ENCODE measurements at regions not wholly inside any gene's neighbourhood (a gene's known extent, or its start where the extent isn't known, plus 50 kb on each side); places are given as distances from the start of the nearest gene placed in this dataset.
"Not testable (repeated sequence)": the region's sequence is repeated elsewhere in the genome, so short reads cannot be mapped to it uniquely, and the experiment has no call there.

- ChIA-PET CTCF (no interaction called here), POLR2A (no interaction called here)
- H3K4me3 ChIP-seq (ENCODE audit: low read depth, low read length) = no peak overlapping the region
- TF ChIP-seq CTCF (IDR thresholded peaks at IDR 0.05; ENCODE audit: insufficient read depth, low read length, missing control alignments) = no peak
- DNase-seq (ENCODE audit: low read depth, low spot score) = no peak
These were observed 908.3 kb upstream of the TMEFF2 start for GRCh38 chr2:193103064-193103463.

DNA sequence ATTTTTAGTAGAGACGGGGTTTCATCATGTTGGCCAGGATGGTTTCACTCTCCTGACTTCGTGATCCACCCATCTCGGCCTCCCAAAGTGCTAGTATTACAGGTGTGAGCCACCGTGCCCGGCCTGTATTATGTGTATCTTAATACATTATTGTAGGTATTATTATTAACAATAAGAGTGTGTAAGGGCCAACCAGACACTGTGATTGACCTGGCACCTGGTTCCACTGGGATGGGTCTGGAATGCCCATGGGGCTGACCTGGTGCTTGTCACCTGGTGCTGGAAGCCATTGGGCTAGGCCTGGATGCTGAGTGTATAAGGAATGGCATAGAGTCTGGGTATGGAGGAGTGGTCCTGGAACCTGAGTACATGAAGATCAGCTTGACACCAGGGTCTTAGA, 906.9 kb upstream of the TMEFF2 start:
- POLR2A ChIA-PET = no interaction called here
- TF ChIP-seq CTCF (IDR thresholded peaks at IDR 0.05; ENCODE audit: insufficient read depth, low read length, missing control alignments) = no peak
- H3K4me3 ChIP-seq (ENCODE audit: low read depth, low read length) = no peak overlapping the region
- DNase-seq (ENCODE audit: low read depth, low spot score) = no peak
- CTCF ChIA-PET = interaction anchor here (0.6 kb wide), 1 partner anchor 1702 kb away, joined by 3 read pairs; no protein-coding TSS in a partner anchor

- no peak overlapping the region for H3K4me3 ChIP-seq (ENCODE audit: low read depth, low read length)
- CTCF ChIA-PET = no interaction called here
- no peak for DNase-seq (ENCODE audit: low read depth, low spot score)
- POLR2A ChIA-PET = no interaction called here
- TF ChIP-seq CTCF (IDR thresholded peaks at IDR 0.05; ENCODE audit: insufficient read depth, low read length, missing control alignments) = no peak
These were observed 893.3 kb upstream of the TMEFF2 start for GRCh38 chr2:193088026-193088425.

DNA sequence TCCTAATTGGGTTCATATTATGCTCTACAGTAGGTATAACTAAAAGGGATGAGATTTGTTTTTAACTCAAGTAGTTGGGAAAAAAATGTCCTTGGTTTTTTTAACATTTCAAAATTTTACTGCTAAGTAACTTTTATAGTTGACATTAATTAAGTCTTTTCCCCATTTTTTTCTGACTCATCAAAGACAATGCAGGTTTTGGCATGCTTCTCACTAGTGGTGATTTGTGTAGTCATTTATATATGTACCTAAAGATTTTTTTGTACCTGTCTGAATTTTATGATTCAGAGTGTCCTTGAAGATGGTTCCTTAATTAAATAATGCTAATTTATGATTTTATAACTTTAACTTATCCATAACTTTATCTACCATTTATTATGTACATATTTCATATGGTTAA, 882.3 kb upstream of the TMEFF2 start:
- no peak overlapping the region for H3K4me3 ChIP-seq (ENCODE audit: low read depth, low read length)
- no peak for DNase-seq (ENCODE audit: low read depth, low spot score)
- TF ChIP-seq CTCF (IDR thresholded peaks at IDR 0.05; ENCODE audit: insufficient read depth, low read length, missing control alignments) = no peak
- ChIA-PET POLR2A (no interaction called here), CTCF (no interaction called here)

GRCh38 chr2:193074933-193075332, 880.2 kb upstream of the TMEFF2 start:
- no peak for TF ChIP-seq CTCF (IDR thresholded peaks at IDR 0.05; ENCODE audit: insufficient read depth, low read length, missing control alignments)
- no peak for DNase-seq (ENCODE audit: low read depth, low spot score)
- CTCF ChIA-PET = no interaction called here
- POLR2A ChIA-PET = no interaction called here
- no peak overlapping the region for H3K4me3 ChIP-seq (ENCODE audit: low read depth, low read length)

- H3K4me3 ChIP-seq (ENCODE audit: low read depth, low read length) = no peak overlapping the region
- no peak for TF ChIP-seq CTCF (IDR thresholded peaks at IDR 0.05; ENCODE audit: insufficient read depth, low read length, missing control alignments)
- ChIA-PET CTCF (no interaction called here), POLR2A (no interaction called here)
- DNase-seq (ENCODE audit: low read depth, low spot score) = no peak
These were observed 877.9 kb upstream of the TMEFF2 start for GRCh38 chr2:193072647-193073046.

DNA sequence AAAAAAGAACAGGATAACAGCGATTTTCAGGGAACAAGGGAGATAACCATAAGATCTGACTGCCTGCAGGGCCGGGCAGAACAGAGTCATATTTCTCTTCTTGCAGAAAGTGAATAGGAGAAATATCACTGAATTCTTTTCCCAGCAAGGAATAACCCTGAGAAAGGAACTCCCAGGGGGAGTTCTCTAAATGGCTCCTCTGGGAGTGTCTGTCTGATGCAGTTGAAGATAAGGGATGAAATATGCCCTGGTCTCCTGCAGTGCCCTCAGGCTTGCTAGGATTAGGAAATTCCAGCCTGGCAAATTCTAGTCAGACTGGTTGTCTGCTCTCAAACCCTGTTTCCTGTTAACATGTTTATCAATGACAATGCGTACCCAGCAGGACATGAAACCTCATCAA, 830.8 kb upstream of the TMEFF2 start:
- DNase-seq (ENCODE audit: low read depth, low spot score); CTCF ChIA-PET; H3K4me3 ChIP-seq (ENCODE audit: low read depth, low read length); POLR2A ChIA-PET: not testable (repeated sequence)

Measured in AG04449 (cell line).